ENCODE measurements at regions not wholly inside any gene's neighbourhood (a gene's known extent, or its start where the extent isn't known, plus 50 kb on each side); places are given as distances from the start of the nearest gene placed in this dataset.

GRCh38 chr12:116390401-116391335, 113.2 kb upstream of the MED13L start:
- Histone ChIP-seq H3K36me3 (replicated peaks; ENCODE audit: low read depth, low read length) (no peaks in the 10 kb centered on the region), H3K4me2 (ENCODE audit: low read length) (no peak overlapping the region), H3K9ac (ENCODE audit: low read length) (no peak overlapping the region), H3K4me3 (ENCODE audit: low read length) (no peak overlapping the region), H2AFZ (ENCODE audit: low read depth, low read length) (no peak overlapping the region), H4K20me1 (ENCODE audit: insufficient read depth, low read length) (no peaks in the 10 kb centered on the region), H3K4me1 (ENCODE audit: low read length) (peaks cover under 1% of the 10 kb centered on the region), H3K27ac (ENCODE audit: low read length) (no peak overlapping the region), H3K27me3 (ENCODE audit: low read depth, low read length) (peaks cover 19% of the 10 kb centered on the region; the same call in 1 of the 2 replicates), H3K9me3 (ENCODE audit: insufficient read depth, low read length) (no peaks in the 10 kb centered on the region), H3K79me2 (ENCODE audit: low read length) (no peaks in the 10 kb centered on the region)
- TF ChIP-seq EZH2phosphoT487 (IDR thresholded peaks at IDR 0.05; ENCODE audit: low read depth) (no peak), CTCF (IDR thresholded peaks at IDR 0.05; ENCODE audit: low read depth, low read length) (no peak)

DNA sequence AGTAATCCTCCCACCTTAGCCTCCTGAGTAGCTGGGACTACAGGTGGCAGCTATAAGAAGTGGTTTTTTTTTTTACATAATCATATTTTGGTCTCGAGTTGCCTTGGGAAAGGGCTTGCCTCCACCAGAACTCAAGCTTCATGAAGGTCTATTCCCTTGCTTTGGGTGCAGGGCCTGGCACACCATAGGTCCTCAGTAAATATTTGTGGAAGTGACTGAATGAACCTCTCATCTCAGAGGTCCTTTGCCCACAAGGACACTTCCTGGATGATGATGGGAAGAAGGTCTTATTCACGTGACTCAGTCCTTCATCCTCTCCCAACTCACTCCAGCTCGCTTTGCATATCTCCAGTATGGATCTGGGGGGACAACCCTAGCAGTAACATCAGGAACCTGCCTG, 114.0 kb upstream of the MED13L start:
- no peaks in the 10 kb centered on the region for H3K36me3 ChIP-seq (replicated peaks; ENCODE audit: low read depth, low read length)
- H3K9ac ChIP-seq (ENCODE audit: low read length), result no peak overlapping the region
- H3K9me3 ChIP-seq (ENCODE audit: insufficient read depth, low read length), result no peaks in the 10 kb centered on the region
- H3K4me2 ChIP-seq (ENCODE audit: low read length), result no peak overlapping the region
- H3K4me3 ChIP-seq (ENCODE audit: low read length), result no peak overlapping the region
- TF ChIP-seq EZH2phosphoT487 (IDR thresholded peaks at IDR 0.05; ENCODE audit: low read depth), result no peak
- no peak for TF ChIP-seq CTCF (IDR thresholded peaks at IDR 0.05; ENCODE audit: low read depth, low read length)
- no peaks in the 10 kb centered on the region for H3K4me1 ChIP-seq (ENCODE audit: low read length)
- H3K79me2 ChIP-seq (ENCODE audit: low read length), result no peaks in the 10 kb centered on the region
- no peaks in the 10 kb centered on the region for H4K20me1 ChIP-seq (ENCODE audit: insufficient read depth, low read length)
- H3K27ac ChIP-seq (ENCODE audit: low read length), result no peak overlapping the region
- peaks cover 19% of the 10 kb centered on the region; the same call in 1 of the 2 replicates for H3K27me3 ChIP-seq (ENCODE audit: low read depth, low read length)
- no peak overlapping the region for H2AFZ ChIP-seq (ENCODE audit: low read depth, low read length)

DNA sequence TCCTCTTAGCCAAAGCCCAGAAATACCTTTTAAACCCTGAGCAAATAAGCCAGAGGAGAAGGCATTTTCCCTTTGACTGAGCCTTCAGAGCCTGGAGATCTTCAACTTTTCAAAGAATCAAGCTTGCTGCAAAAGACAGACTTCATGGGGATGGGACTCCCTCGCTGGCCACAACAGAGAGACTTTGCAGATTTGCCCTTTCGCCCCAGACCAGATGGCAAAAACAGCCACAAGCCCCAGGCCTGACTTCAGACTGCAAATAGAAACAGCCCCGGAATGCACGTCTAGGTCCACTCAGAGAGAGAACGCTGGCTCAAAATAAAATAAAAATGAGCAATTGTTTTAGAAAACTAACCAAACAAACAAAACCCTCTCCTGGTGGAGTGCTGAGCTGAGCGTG, 114.6 kb upstream of the MED13L start:
- no peaks in the 10 kb centered on the region for H3K4me1 ChIP-seq (ENCODE audit: low read length)
- H3K79me2 ChIP-seq (ENCODE audit: low read length), result no peaks in the 10 kb centered on the region
- no peaks in the 10 kb centered on the region for H4K20me1 ChIP-seq (ENCODE audit: insufficient read depth, low read length)
- TF ChIP-seq CTCF (IDR thresholded peaks at IDR 0.05; ENCODE audit: low read depth, low read length) (no peak), EZH2phosphoT487 (IDR thresholded peaks at IDR 0.05; ENCODE audit: low read depth) (no peak)
- H3K9me3 ChIP-seq (ENCODE audit: insufficient read depth, low read length), result no peaks in the 10 kb centered on the region
- H2AFZ ChIP-seq (ENCODE audit: low read depth, low read length), result no peak overlapping the region
- no peak overlapping the region for H3K9ac ChIP-seq (ENCODE audit: low read length)
- no peak overlapping the region for H3K4me2 ChIP-seq (ENCODE audit: low read length)
- H3K27me3 ChIP-seq (ENCODE audit: low read depth, low read length), result peaks cover 17% of the 10 kb centered on the region; the same call in 1 of the 2 replicates
- no peak overlapping the region for H3K27ac ChIP-seq (ENCODE audit: low read length)
- H3K4me3 ChIP-seq (ENCODE audit: low read length), result no peak overlapping the region
- no peaks in the 10 kb centered on the region for H3K36me3 ChIP-seq (replicated peaks; ENCODE audit: low read depth, low read length)

- TF ChIP-seq EZH2phosphoT487 (IDR thresholded peaks at IDR 0.05; ENCODE audit: low read depth) (no peak), CTCF (IDR thresholded peaks at IDR 0.05; ENCODE audit: low read depth, low read length) (no peak)
- Histone ChIP-seq H3K4me2 (ENCODE audit: low read length) (no peak overlapping the region), H3K27me3 (ENCODE audit: low read depth, low read length) (peaks cover 14% of the 10 kb centered on the region; the same call in 1 of the 2 replicates), H4K20me1 (ENCODE audit: insufficient read depth, low read length) (no peaks in the 10 kb centered on the region), H3K79me2 (ENCODE audit: low read length) (no peaks in the 10 kb centered on the region), H3K36me3 (replicated peaks; ENCODE audit: low read depth, low read length) (no peaks in the 10 kb centered on the region), H3K9me3 (ENCODE audit: insufficient read depth, low read length) (peaks cover 2% of the 10 kb centered on the region), H3K27ac (ENCODE audit: low read length) (no peak overlapping the region), H2AFZ (ENCODE audit: low read depth, low read length) (no peak overlapping the region), H3K4me3 (ENCODE audit: low read length) (no peak overlapping the region), H3K4me1 (ENCODE audit: low read length) (no peaks in the 10 kb centered on the region), H3K9ac (ENCODE audit: low read length) (no peak overlapping the region)
Measured at GRCh38 chr12:116393255-116393654, 115.8 kb upstream of the MED13L start.

Measured in OCI-LY3 (cell line).